GM12874 (cell line): ENCODE measurements at regions not wholly inside any gene's neighbourhood (a gene's known extent, or its start where the extent isn't known, plus 50 kb on each side); places are given as distances from the start of the nearest gene placed in this dataset.

Experiments used
- TF ChIP-seq, protein P1 (sequence below): IDR thresholded peaks from 2 replicates; pipeline ENCODE4 v1.5.1; 2011; ENCODE audit warnings: low read depth, mild to moderate bottlenecking, control low read depth, low read length, moderate library complexity; ENCODE audit not compliant: insufficient read depth

DNA sequence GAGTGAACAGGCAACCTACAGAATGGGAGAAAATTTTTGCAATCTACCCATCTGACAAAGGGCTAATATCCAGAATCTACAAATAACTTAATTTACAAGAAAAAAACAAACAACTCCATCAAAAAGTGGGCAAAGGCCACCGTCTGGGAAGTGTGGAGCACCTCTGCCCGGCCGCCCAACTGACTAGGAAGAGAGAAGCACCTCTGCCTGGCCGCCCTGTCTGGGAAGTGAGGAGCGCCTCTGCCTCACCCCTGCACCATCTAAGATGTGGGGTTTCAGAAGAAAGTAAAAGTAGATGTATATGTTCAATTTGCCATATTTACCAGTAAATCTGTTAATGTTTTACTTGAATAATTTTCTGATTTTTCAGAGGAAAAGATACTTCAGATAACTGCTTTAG is 108.1 kb upstream of the TMEM161B start:
- TF ChIP-seq, protein P1, sequence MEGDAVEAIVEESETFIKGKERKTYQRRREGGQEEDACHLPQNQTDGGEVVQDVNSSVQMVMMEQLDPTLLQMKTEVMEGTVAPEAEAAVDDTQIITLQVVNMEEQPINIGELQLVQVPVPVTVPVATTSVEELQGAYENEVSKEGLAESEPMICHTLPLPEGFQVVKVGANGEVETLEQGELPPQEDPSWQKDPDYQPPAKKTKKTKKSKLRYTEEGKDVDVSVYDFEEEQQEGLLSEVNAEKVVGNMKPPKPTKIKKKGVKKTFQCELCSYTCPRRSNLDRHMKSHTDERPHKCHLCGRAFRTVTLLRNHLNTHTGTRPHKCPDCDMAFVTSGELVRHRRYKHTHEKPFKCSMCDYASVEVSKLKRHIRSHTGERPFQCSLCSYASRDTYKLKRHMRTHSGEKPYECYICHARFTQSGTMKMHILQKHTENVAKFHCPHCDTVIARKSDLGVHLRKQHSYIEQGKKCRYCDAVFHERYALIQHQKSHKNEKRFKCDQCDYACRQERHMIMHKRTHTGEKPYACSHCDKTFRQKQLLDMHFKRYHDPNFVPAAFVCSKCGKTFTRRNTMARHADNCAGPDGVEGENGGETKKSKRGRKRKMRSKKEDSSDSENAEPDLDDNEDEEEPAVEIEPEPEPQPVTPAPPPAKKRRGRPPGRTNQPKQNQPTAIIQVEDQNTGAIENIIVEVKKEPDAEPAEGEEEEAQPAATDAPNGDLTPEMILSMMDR, result no peak

DNA sequence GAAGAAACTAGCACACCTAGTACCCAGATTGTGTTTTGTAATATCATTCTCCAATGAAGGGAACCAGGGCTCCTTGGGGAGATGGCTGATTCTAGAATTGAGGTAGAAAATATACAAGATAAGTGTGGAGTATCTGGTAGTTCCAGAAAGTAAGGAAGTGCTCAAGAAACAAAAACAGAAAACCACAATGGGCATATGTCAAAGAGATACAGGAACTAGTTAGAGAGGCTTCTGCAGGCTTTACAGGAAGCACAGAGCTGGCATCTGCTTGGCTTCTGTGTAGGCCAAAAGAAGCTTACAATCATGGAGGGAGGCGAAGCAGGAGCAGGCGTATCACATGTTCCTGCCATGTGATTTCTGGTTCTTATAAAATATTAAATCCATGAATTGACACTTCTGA is 105.7 kb upstream of the TMEM161B start:
- TF ChIP-seq, protein P1, result no peak

DNA sequence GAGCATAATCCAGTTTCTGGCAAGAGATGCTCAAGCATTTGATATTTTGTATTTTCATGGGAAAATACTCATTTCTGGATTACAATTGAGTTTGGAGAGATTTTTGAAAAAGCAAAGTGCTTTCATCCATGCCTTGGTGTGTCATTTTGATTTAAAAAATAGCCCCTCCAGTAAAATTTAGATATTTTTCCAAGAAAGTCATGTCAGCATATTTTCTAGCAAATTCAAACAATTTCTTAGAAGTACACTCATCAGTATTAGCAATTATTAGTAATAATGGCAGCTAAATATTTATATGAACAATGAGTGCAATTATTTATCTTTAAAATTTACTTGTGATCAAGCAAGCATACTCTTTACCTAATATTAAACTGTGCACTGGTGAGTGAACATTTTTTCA is 102.2 kb upstream of the TMEM161B start:
- TF ChIP-seq, protein P1, result no peak

GRCh38 chr5:88368201-88368600 is 99.6 kb upstream of the TMEM161B start:
- TF ChIP-seq, protein P1, result no peak

- TF ChIP-seq, protein P1, result no peak
These were observed 96.3 kb upstream of the TMEM161B start for GRCh38 chr5:88364991-88365390.

GRCh38 chr5:88355490-88356050 is 86.9 kb upstream of the TMEM161B start:
- TF ChIP-seq, protein P1, result no peak

DNA sequence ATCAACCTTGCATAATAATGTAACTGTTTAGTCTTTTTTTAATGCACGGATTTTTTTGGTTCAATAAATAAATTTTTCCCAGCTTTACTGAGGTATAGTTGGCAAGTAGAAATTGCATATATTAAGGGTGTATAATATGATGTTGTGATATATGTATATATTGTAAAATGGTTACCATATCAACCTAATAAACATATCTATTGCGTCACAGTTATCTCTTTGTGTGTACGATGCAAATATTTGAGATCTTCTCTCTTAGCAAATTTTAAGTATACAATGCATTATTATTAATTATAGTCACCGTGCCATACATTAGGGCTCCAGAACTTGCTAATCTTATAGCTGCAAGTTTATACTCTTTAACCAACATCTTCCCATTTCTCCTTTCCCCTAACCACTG is 57.2 kb upstream of the TMEM161B start:
- TF ChIP-seq, protein P1, result no peak
